ENCODE measurements at regions not wholly inside any gene's neighbourhood (a gene's known extent, or its start where the extent isn't known, plus 50 kb on each side); places are given as distances from the start of the nearest gene placed in this dataset.

DNA sequence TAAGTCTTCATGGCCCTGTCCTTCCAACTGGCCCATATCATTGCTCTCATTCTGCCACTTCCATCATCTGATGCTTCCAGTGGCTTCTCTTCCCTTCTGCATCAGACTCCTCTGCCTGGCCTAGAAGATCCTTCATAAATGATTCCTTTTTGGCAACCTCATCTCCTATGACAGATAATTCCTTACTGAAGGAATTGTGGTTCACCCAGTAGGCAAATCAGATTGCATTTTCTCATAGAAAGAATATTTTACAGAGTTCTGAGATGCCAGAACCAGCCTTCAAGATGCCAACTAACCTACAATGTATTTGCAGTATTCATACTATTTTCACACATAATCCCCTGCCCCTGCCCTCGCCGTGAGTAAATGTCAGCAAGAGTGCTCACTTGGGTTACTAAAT is 423.0 kb upstream of the TGFBR2 start:
- TF ChIP-seq, protein P1, sequence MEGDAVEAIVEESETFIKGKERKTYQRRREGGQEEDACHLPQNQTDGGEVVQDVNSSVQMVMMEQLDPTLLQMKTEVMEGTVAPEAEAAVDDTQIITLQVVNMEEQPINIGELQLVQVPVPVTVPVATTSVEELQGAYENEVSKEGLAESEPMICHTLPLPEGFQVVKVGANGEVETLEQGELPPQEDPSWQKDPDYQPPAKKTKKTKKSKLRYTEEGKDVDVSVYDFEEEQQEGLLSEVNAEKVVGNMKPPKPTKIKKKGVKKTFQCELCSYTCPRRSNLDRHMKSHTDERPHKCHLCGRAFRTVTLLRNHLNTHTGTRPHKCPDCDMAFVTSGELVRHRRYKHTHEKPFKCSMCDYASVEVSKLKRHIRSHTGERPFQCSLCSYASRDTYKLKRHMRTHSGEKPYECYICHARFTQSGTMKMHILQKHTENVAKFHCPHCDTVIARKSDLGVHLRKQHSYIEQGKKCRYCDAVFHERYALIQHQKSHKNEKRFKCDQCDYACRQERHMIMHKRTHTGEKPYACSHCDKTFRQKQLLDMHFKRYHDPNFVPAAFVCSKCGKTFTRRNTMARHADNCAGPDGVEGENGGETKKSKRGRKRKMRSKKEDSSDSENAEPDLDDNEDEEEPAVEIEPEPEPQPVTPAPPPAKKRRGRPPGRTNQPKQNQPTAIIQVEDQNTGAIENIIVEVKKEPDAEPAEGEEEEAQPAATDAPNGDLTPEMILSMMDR (IDR thresholded peaks at IDR 0.05; ENCODE audit: poor library complexity), result no peak
- TF ChIP-seq EZH2 (IDR thresholded peaks at IDR 0.05; ENCODE audit: borderline replicate concordance) (no peak), EZH2phosphoT487 (IDR thresholded peaks at IDR 0.05; ENCODE audit: low read depth, severe bottlenecking, unreplicated experiment) (no peak)

Measured in hepatocyte (in vitro differentiated cells).